ENCODE measurements at regions not wholly inside any gene's neighbourhood (a gene's known extent, or its start where the extent isn't known, plus 50 kb on each side); places are given as distances from the start of the nearest gene placed in this dataset.

GRCh38 chr9:28923351-28923750, 1350.1 kb upstream of the C9orf72 start:
- H2AFZ ChIP-seq = no peak overlapping the region
- no peaks in the 10 kb centered on the region; the same call in 1 of the 2 replicates for H3K4me1 ChIP-seq (replicated peaks; ENCODE audit: insufficient read depth)
- POLR2A ChIA-PET (ENCODE audit: unreplicated experiment) = no interaction called here

DNA sequence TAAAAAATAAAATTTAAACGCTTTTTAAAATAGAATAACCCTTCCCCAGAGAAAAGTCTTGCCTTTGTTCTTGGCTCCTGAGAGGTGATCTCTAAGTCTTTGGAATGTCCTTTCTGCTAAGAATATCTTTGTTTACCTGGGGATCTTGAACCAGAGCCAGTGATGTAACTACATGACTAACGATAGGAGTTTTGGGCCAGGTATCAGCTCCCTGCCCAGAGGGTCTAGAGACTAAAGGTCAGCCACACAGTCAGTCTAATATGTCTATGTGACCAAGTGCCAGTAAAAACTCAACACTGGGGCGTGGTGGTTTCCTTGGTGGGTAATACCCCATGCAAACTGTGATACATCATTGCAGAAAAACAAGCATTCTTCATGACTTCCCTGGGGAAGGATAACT, 1351.9 kb upstream of the C9orf72 start:
- no peaks in the 10 kb centered on the region for H3K9me3 ChIP-seq (ENCODE audit: insufficient read depth, low read depth)
- H3K9me2 ChIP-seq (ENCODE audit: insufficient read depth) = no peaks in the 10 kb centered on the region
- no TSS peak for BruUV-seq (replicated peaks)
- no peak overlapping the region for H3K4me2 ChIP-seq
- POLR2A ChIA-PET (ENCODE audit: unreplicated experiment) = no interaction called here
- peak; percentile 20 to 72 for DNase-seq
- H3K27ac ChIP-seq = peak overlapping the region; percentile 54
- CTCF ChIA-PET = no interaction called here
- H3K27me3 ChIP-seq (ENCODE audit: insufficient read depth, low read depth) = no peaks in the 10 kb centered on the region
- H2AFZ ChIP-seq = no peak overlapping the region
- no peaks in the 10 kb centered on the region for H3K79me2 ChIP-seq (ENCODE audit: low read depth)
- H3K4me1 ChIP-seq (replicated peaks; ENCODE audit: insufficient read depth) = no peaks in the 10 kb centered on the region; the same call in 1 of the 2 replicates
- intact Hi-C loops (cut with micrococcal nuclease; ENCODE audit: unreplicated experiment) = no loop called here
- TF ChIP-seq CTCF (conservative IDR thresholded peaks at IDR 0.05) (no peak), EZH2 (IDR thresholded peaks at IDR 0.05; ENCODE audit: low read depth) (no peak)
- H3F3A ChIP-seq (ENCODE audit: insufficient read depth, low read depth) = no peaks in the 10 kb centered on the region
- H3K36me3 ChIP-seq (ENCODE audit: low read depth) = no peaks in the 10 kb centered on the region
- no peaks in the 10 kb centered on the region for H4K20me1 ChIP-seq (ENCODE audit: insufficient read depth)
- H3K4me3 ChIP-seq = no peak overlapping the region

More at GRCh38 chr9:28923351-28923750, 1350.1 kb upstream of the C9orf72 start:
- H3F3A ChIP-seq (ENCODE audit: insufficient read depth, low read depth) = no peaks in the 10 kb centered on the region
- CTCF ChIA-PET = no interaction called here
- no peak for DNase-seq
- no peak overlapping the region for H3K27ac ChIP-seq
- TF ChIP-seq EZH2 (IDR thresholded peaks at IDR 0.05; ENCODE audit: low read depth) (no peak), CTCF (conservative IDR thresholded peaks at IDR 0.05) (no peak)
- no peaks in the 10 kb centered on the region for H3K9me2 ChIP-seq (ENCODE audit: insufficient read depth)
- H4K20me1 ChIP-seq (ENCODE audit: insufficient read depth) = no peaks in the 10 kb centered on the region
- H3K79me2 ChIP-seq (ENCODE audit: low read depth) = no peaks in the 10 kb centered on the region
- no peaks in the 10 kb centered on the region for H3K27me3 ChIP-seq (ENCODE audit: insufficient read depth, low read depth)
- intact Hi-C loops (cut with micrococcal nuclease; ENCODE audit: unreplicated experiment) = no loop called here
- H3K4me2 ChIP-seq = no peak overlapping the region
- H3K4me3 ChIP-seq = no peak overlapping the region
- no TSS peak for BruUV-seq (replicated peaks)
- H3K36me3 ChIP-seq (ENCODE audit: low read depth) = no peaks in the 10 kb centered on the region
- no peaks in the 10 kb centered on the region for H3K9me3 ChIP-seq (ENCODE audit: insufficient read depth, low read depth)

- Histone ChIP-seq H3K9me2 (ENCODE audit: insufficient read depth) (no peaks in the 10 kb centered on the region), H3F3A (ENCODE audit: insufficient read depth, low read depth) (no peaks in the 10 kb centered on the region), H3K4me2 (no peak overlapping the region), H3K36me3 (ENCODE audit: low read depth) (no peaks in the 10 kb centered on the region), H3K4me3 (no peak overlapping the region), H4K20me1 (ENCODE audit: insufficient read depth) (no peaks in the 10 kb centered on the region), H3K27ac (no peak overlapping the region), H2AFZ (no peak overlapping the region), H3K27me3 (ENCODE audit: insufficient read depth, low read depth) (no peaks in the 10 kb centered on the region), H3K79me2 (ENCODE audit: low read depth) (no peaks in the 10 kb centered on the region), H3K4me1 (replicated peaks; ENCODE audit: insufficient read depth) (no peaks in the 10 kb centered on the region; the same call in 1 of the 2 replicates), H3K9me3 (ENCODE audit: insufficient read depth, low read depth) (no peaks in the 10 kb centered on the region)
- TF ChIP-seq CTCF (conservative IDR thresholded peaks at IDR 0.05) = no peak
- no peak for TF ChIP-seq EZH2 (IDR thresholded peaks at IDR 0.05; ENCODE audit: low read depth)
- POLR2A ChIA-PET (ENCODE audit: unreplicated experiment) = no interaction called here
- DNase-seq = no peak
- intact Hi-C loops (cut with micrococcal nuclease; ENCODE audit: unreplicated experiment) = no loop called here
- CTCF ChIA-PET = no interaction called here
- BruUV-seq (replicated peaks) = no TSS peak
These were observed 1353.0 kb upstream of the C9orf72 start for GRCh38 chr9:28926306-28926705.

Measured in PC-9 (cell line).